ENCODE measurements at regions not wholly inside any gene's neighbourhood (a gene's known extent, or its start where the extent isn't known, plus 50 kb on each side); places are given as distances from the start of the nearest gene placed in this dataset.
A peak's percentile ranks its signal among the peaks of the same experiment; 100 is the strongest.

GRCh38 chr12:28027328-28027727 lies 54.8 kb upstream of the PTHLH start:
- no peak overlapping the region for H3K4me3 ChIP-seq
- H3K36me3 ChIP-seq (ENCODE audit: low read depth) = no peaks in the 10 kb centered on the region
- H3K27ac ChIP-seq = no peak overlapping the region
- no peaks in the 10 kb centered on the region for H3K79me2 ChIP-seq (ENCODE audit: insufficient read depth)
- no peaks in the 10 kb centered on the region for H3K27me3 ChIP-seq (replicated peaks; ENCODE audit: insufficient read depth)
- no peaks in the 10 kb centered on the region for H4K20me1 ChIP-seq (ENCODE audit: insufficient read depth)
- peaks cover 15% of the 10 kb centered on the region for H3F3A ChIP-seq (ENCODE audit: insufficient read depth)
- WGBS, 2 experiments (ENCODE audit: low coverage in 1 of 2, low lambda C conversion rate in 2 of 2, missing lambda C conversion rate in 2 of 2) = 45 to 46% methylated on average over 5 of the region's 5 CpGs
- in situ Hi-C loops (cut with MboI) = no loop called here
- H3K9me2 ChIP-seq (ENCODE audit: insufficient read depth) = no peaks in the 10 kb centered on the region
- H2AFZ ChIP-seq = peak overlapping the region; percentile 52
- peaks cover 39% of the 10 kb centered on the region for H3K4me1 ChIP-seq (ENCODE audit: insufficient read depth)
- TF ChIP-seq EZH2phosphoT487 (IDR thresholded peaks at IDR 0.05; ENCODE audit: insufficient read depth, low read depth) (no peak), EZH2 (IDR thresholded peaks at IDR 0.05; ENCODE audit: insufficient read depth, poor library complexity, severe bottlenecking) (no peak)
- DNase-seq = no peak
- H3K9ac ChIP-seq = no peak overlapping the region
- H3K4me2 ChIP-seq (ENCODE audit: unreplicated experiment) = no peak overlapping the region
- no peaks in the 10 kb centered on the region for H3K9me3 ChIP-seq (ENCODE audit: low read depth)

- no peak overlapping the region for H3K4me2 ChIP-seq (ENCODE audit: unreplicated experiment)
- DNase-seq = peak; percentile 29
- H3K4me3 ChIP-seq = no peak overlapping the region
- H3K9me3 ChIP-seq (ENCODE audit: low read depth) = no peaks in the 10 kb centered on the region
- H3K27ac ChIP-seq = no peak overlapping the region
- no peaks in the 10 kb centered on the region for H3K79me2 ChIP-seq (ENCODE audit: insufficient read depth)
- 91 to 92% methylated on average over 11 of the region's 11 CpGs for WGBS, 2 experiments (ENCODE audit: low coverage in 1 of 2, low lambda C conversion rate in 2 of 2, missing lambda C conversion rate in 2 of 2)
- H3K4me1 ChIP-seq (ENCODE audit: insufficient read depth) = peaks cover 41% of the 10 kb centered on the region
- H3F3A ChIP-seq (ENCODE audit: insufficient read depth) = peaks cover 11% of the 10 kb centered on the region
- H2AFZ ChIP-seq = no peak overlapping the region
- in situ Hi-C loops (cut with MboI) = no loop called here
- H3K9me2 ChIP-seq (ENCODE audit: insufficient read depth) = no peaks in the 10 kb centered on the region
- no peaks in the 10 kb centered on the region for H3K27me3 ChIP-seq (replicated peaks; ENCODE audit: insufficient read depth)
- no peak overlapping the region for H3K9ac ChIP-seq
- no peak for TF ChIP-seq EZH2phosphoT487 (IDR thresholded peaks at IDR 0.05; ENCODE audit: insufficient read depth, low read depth)
- no peak for TF ChIP-seq EZH2 (IDR thresholded peaks at IDR 0.05; ENCODE audit: insufficient read depth, poor library complexity, severe bottlenecking)
- H3K36me3 ChIP-seq (ENCODE audit: low read depth) = no peaks in the 10 kb centered on the region
- H4K20me1 ChIP-seq (ENCODE audit: insufficient read depth) = no peaks in the 10 kb centered on the region
Measured at GRCh38 chr12:28027947-28028724, 55.6 kb upstream of the PTHLH start.

GRCh38 chr12:28032811-28033537 lies 60.4 kb upstream of the PTHLH start:
- peak overlapping the region; percentile 81 for H3K9ac ChIP-seq
- H3K4me2 ChIP-seq (ENCODE audit: unreplicated experiment) = peak overlapping the region; percentile 72
- no peaks in the 10 kb centered on the region for H4K20me1 ChIP-seq (ENCODE audit: insufficient read depth)
- in situ Hi-C loops (cut with MboI) = no loop called here
- H3F3A ChIP-seq (ENCODE audit: insufficient read depth) = peaks cover 7% of the 10 kb centered on the region
- peak overlapping the region; percentile 59 for H2AFZ ChIP-seq
- no peaks in the 10 kb centered on the region for H3K9me2 ChIP-seq (ENCODE audit: insufficient read depth)
- no peaks in the 10 kb centered on the region for H3K9me3 ChIP-seq (ENCODE audit: low read depth)
- TF ChIP-seq EZH2phosphoT487 (IDR thresholded peaks at IDR 0.05; ENCODE audit: insufficient read depth, low read depth) (no peak), EZH2 (IDR thresholded peaks at IDR 0.05; ENCODE audit: insufficient read depth, poor library complexity, severe bottlenecking) (no peak)
- H3K36me3 ChIP-seq (ENCODE audit: low read depth) = no peaks in the 10 kb centered on the region
- H3K27ac ChIP-seq = peak overlapping the region; percentile 93
- H3K4me3 ChIP-seq = no peak overlapping the region
- 37 to 42% methylated on average over 4 of the region's 4 CpGs for WGBS, 2 experiments (ENCODE audit: low coverage in 1 of 2, low lambda C conversion rate in 2 of 2, missing lambda C conversion rate in 2 of 2)
- peak; percentile 71 for DNase-seq
- H3K79me2 ChIP-seq (ENCODE audit: insufficient read depth) = no peaks in the 10 kb centered on the region
- H3K4me1 ChIP-seq (ENCODE audit: insufficient read depth) = peaks cover 31% of the 10 kb centered on the region
- no peaks in the 10 kb centered on the region for H3K27me3 ChIP-seq (replicated peaks; ENCODE audit: insufficient read depth)

- Histone ChIP-seq H3K27ac (peak overlapping the region; percentile 93), H3K4me2 (ENCODE audit: unreplicated experiment) (peak overlapping the region; percentile 72)
Measured at GRCh38 chr12:28033538-28033915, 61.0 kb upstream of the PTHLH start.

More at GRCh38 chr12:28033538-28033915, 61.0 kb upstream of the PTHLH start:
- peak overlapping the region; percentile 59 for H2AFZ ChIP-seq
- 28 to 34% methylated on average over 2 of the region's 2 CpGs for WGBS, 2 experiments (ENCODE audit: low coverage in 1 of 2, low lambda C conversion rate in 2 of 2, missing lambda C conversion rate in 2 of 2)
- peak overlapping the region; percentile 81 for H3K9ac ChIP-seq
- H3F3A ChIP-seq (ENCODE audit: insufficient read depth) = peaks cover 7% of the 10 kb centered on the region
- H3K9me3 ChIP-seq (ENCODE audit: low read depth) = no peaks in the 10 kb centered on the region
- no peaks in the 10 kb centered on the region for H3K9me2 ChIP-seq (ENCODE audit: insufficient read depth)
- H4K20me1 ChIP-seq (ENCODE audit: insufficient read depth) = no peaks in the 10 kb centered on the region
- peaks cover 31% of the 10 kb centered on the region for H3K4me1 ChIP-seq (ENCODE audit: insufficient read depth)
- no peaks in the 10 kb centered on the region for H3K27me3 ChIP-seq (replicated peaks; ENCODE audit: insufficient read depth)
- no peaks in the 10 kb centered on the region for H3K36me3 ChIP-seq (ENCODE audit: low read depth)
- in situ Hi-C loops (cut with MboI) = no loop called here
- H3K79me2 ChIP-seq (ENCODE audit: insufficient read depth) = no peaks in the 10 kb centered on the region
- no peak overlapping the region for H3K4me3 ChIP-seq
- no peak for TF ChIP-seq EZH2phosphoT487 (IDR thresholded peaks at IDR 0.05; ENCODE audit: insufficient read depth, low read depth)
- no peak for TF ChIP-seq EZH2 (IDR thresholded peaks at IDR 0.05; ENCODE audit: insufficient read depth, poor library complexity, severe bottlenecking)
- DNase-seq = peak; percentile 84

Measured in GM23248 (cell line).